Left colon (tissue), 2 donors: ENCODE measurements at regions not wholly inside any gene's neighbourhood (a gene's known extent, or its start where the extent isn't known, plus 50 kb on each side); places are given as distances from the start of the nearest gene placed in this dataset.
"Not testable (repeated sequence)": the region's sequence is repeated elsewhere in the genome, so short reads cannot be mapped to it uniquely, and the experiment has no call there.

Source experiments
- ATAC-seq: fragments of 200-7000 bp; cut with Tn5 transposase; one replicate; pipeline ENCODE4 v1.9.1; 2020; ENCODE audit warnings: mild to moderate bottlenecking, moderate library complexity
- DNase-seq, 2 donors: peaks; one replicate each; pipeline ENCODE4 v3.0.0-alpha.2; 2020
- intact Hi-C, 2 donors: fragments of 100-400 bp; cut with DNase I in 1 of 2; cut with micrococcal nuclease in 1 of 2; formaldehyde crosslinking; loops; one replicate each; pipeline versions ENCODE4 v1.11.2 to v1.14.0; 2022; cut with DNase I, micrococcal nuclease
- donor health status: DM: no; HTN: no; CAD: no.
- donor health status: DM: yes; HTN: yes; CAD: no.

GRCh38 chr22:45061332-45061731, 51.5 kb upstream of the PHF21B start:
- DNase-seq, result no peak
- ATAC-seq, result no peak
- intact Hi-C loops, result no loop called here

GRCh38 chr22:45064313-45065278, 54.8 kb upstream of the PHF21B start:
- no peak for ATAC-seq
- intact Hi-C loops, result no loop called here
- DNase-seq, result no peak

- intact Hi-C loops, result no loop called here
- ATAC-seq (no peak), DNase-seq (no peak)
Measured at GRCh38 chr22:45065726-45066125, 55.9 kb upstream of the PHF21B start.

GRCh38 chr22:45067731-45068130, 57.9 kb upstream of the PHF21B start:
- ATAC-seq, result no peak
- no peak for DNase-seq
- intact Hi-C loops, result no loop called here

- intact Hi-C loops, result no loop called here
- DNase-seq, result no peak
- ATAC-seq, result no peak
Measured at GRCh38 chr22:45069925-45070324, 60.1 kb upstream of the PHF21B start.

- ATAC-seq, result no peak
- DNase-seq, result no peak
- intact Hi-C loops, result no loop called here
Measured at GRCh38 chr22:45071618-45072017, 61.8 kb upstream of the PHF21B start.

- intact Hi-C loops, result no loop called here
- ATAC-seq, result no peak
- DNase-seq, result no peak
Measured at GRCh38 chr22:45072322-45072903, 62.6 kb upstream of the PHF21B start.

GRCh38 chr22:45073064-45073463, 63.3 kb upstream of the PHF21B start:
- ATAC-seq (no peak), DNase-seq (no peak)
- intact Hi-C loops, result no loop called here

- intact Hi-C loops, result no loop called here
Measured at GRCh38 chr22:45077286-45077685, 67.5 kb upstream of the PHF21B start.

GRCh38 chr22:45077826-45078334, 68.1 kb upstream of the PHF21B start:
- intact Hi-C loops, result no loop called here
- no peak for ATAC-seq
- no peak for DNase-seq

More at GRCh38 chr22:45077286-45077685, 67.5 kb upstream of the PHF21B start:
- DNase-seq (no peak), ATAC-seq (no peak)

GRCh38 chr22:45082795-45083194, 73.0 kb upstream of the PHF21B start:
- no peak for DNase-seq
- no peak for ATAC-seq
- intact Hi-C loops, result no loop called here

GRCh38 chr22:45083659-45084305, 74.0 kb upstream of the PHF21B start:
- ATAC-seq, result no peak
- intact Hi-C loops, result no loop called here
- DNase-seq, result no peak

- DNase-seq, result no peak
- ATAC-seq, result no peak
- intact Hi-C loops, result no loop called here
Measured at GRCh38 chr22:45084400-45084920, 74.7 kb upstream of the PHF21B start.

GRCh38 chr22:45087802-45088201, 75.9 kb upstream of the NUP50 start:
- intact Hi-C loops, result no loop called here
- ATAC-seq, result no peak
- DNase-seq, result no peak

GRCh38 chr22:45088576-45088975, 75.1 kb upstream of the NUP50 start:
- ATAC-seq (no peak), DNase-seq (no peak)
- intact Hi-C loops, result no loop called here

- DNase-seq (peak in 1 of 2 donors; percentile 25), ATAC-seq (peak; percentile 79)
- intact Hi-C loops, result no loop called here
Measured at GRCh38 chr22:45090497-45090910, 73.2 kb upstream of the NUP50 start.

GRCh38 chr22:45091254-45091854, 72.4 kb upstream of the NUP50 start:
- intact Hi-C loops, result no loop called here
- DNase-seq, result peak in 1 of 2 donors; percentile 35
- ATAC-seq, result peak; percentile 77

- ATAC-seq, intact Hi-C loops: not testable (repeated sequence)
Measured at GRCh38 chr22:45091875-45092274, 71.8 kb upstream of the NUP50 start.

GRCh38 chr22:45092644-45093043, 71.1 kb upstream of the NUP50 start:
- DNase-seq (no peak), ATAC-seq (no peak)
- intact Hi-C loops, result no loop called here

More at GRCh38 chr22:45091875-45092274, 71.8 kb upstream of the NUP50 start:
- DNase-seq, result not testable (repeated sequence)
